HFF-Myc (cell line): ENCODE measurements at regions not wholly inside any gene's neighbourhood (a gene's known extent, or its start where the extent isn't known, plus 50 kb on each side); places are given as distances from the start of the nearest gene placed in this dataset.

ENCODE experiments used
- DNase-seq: peaks from one replicate; pipeline ENCODE4 v3.0.0-alpha.2; 2011; ENCODE audit warnings: low read depth; ENCODE audit errors: extremely low read depth
- H3K4me3 ChIP-seq: replicated peaks from 2 replicates; pipeline ENCODE4 v1.5.1; 2011; ENCODE audit warnings: low read depth, mild to moderate bottlenecking, control low read depth, low read length
- CTCF ChIP-seq: IDR thresholded peaks from 2 replicates; pipeline ENCODE4 v1.5.1; 2012; ENCODE audit warnings: mild to moderate bottlenecking, low read depth, low read length, control low read depth; ENCODE audit errors: missing control alignments

- no peak for TF ChIP-seq CTCF
- no peak for DNase-seq
These were observed 100.0 kb upstream of the DUSP22 start for GRCh38 chr6:192313-192664.

GRCh38 chr6:193180-193579 lies 99.1 kb upstream of the DUSP22 start:
- H3K4me3 ChIP-seq = no peak overlapping the region
- DNase-seq = no peak
- no peak for TF ChIP-seq CTCF

More at GRCh38 chr6:192313-192664, 100.0 kb upstream of the DUSP22 start:
- H3K4me3 ChIP-seq = no peak overlapping the region

GRCh38 chr6:193773-194310 lies 98.4 kb upstream of the DUSP22 start:
- H3K4me3 ChIP-seq = no peak overlapping the region
- no peak for DNase-seq
- TF ChIP-seq CTCF = no peak

GRCh38 chr6:195861-196360 lies 96.4 kb upstream of the DUSP22 start:
- DNase-seq = no peak
- no peak for TF ChIP-seq CTCF
- H3K4me3 ChIP-seq = no peak overlapping the region

GRCh38 chr6:196543-196942 lies 95.7 kb upstream of the DUSP22 start:
- no peak for DNase-seq
- H3K4me3 ChIP-seq = no peak overlapping the region
- TF ChIP-seq CTCF = no peak

GRCh38 chr6:203661-204060 lies 88.6 kb upstream of the DUSP22 start:
- DNase-seq = no peak
- H3K4me3 ChIP-seq = no peak overlapping the region
- no peak for TF ChIP-seq CTCF

- no peak for TF ChIP-seq CTCF
- no peak for DNase-seq
- H3K4me3 ChIP-seq = no peak overlapping the region
These were observed 86.0 kb upstream of the DUSP22 start for GRCh38 chr6:206264-206663.
